Osteoblast (primary cell): ENCODE measurements at regions not wholly inside any gene's neighbourhood (a gene's known extent, or its start where the extent isn't known, plus 50 kb on each side); places are given as distances from the start of the nearest gene placed in this dataset.
"Not testable (repeated sequence)": the region's sequence is repeated elsewhere in the genome, so short reads cannot be mapped to it uniquely, and the experiment has no call there.

ENCODE experiments used
- DNase-seq: peaks from one replicate; pipeline ENCODE4 v3.0.0; 2011; ENCODE audit warnings: low spot score, mixed read lengths; ENCODE audit not compliant: insufficient read length; ENCODE audit errors: missing footprints
- H2AFZ ChIP-seq: 2 replicates; pipeline ENCODE4 v1.6.0; 2011; ENCODE audit warnings: mild to moderate bottlenecking, low read length
- H3K27ac ChIP-seq: 2 replicates; pipeline ENCODE4 v1.5.1; 2011; ENCODE audit warnings: mild to moderate bottlenecking, low read depth, low read length, moderate library complexity
- H3K27me3 ChIP-seq: 2 replicates; pipeline ENCODE4 v1.6.0; 2012; ENCODE audit warnings: mild to moderate bottlenecking, control low read depth, inconsistent platforms, low read length, moderate library complexity; ENCODE audit not compliant: insufficient read depth
- H3K36me3 ChIP-seq: 2 replicates; pipeline ENCODE4 v1.5.1; 2011; ENCODE audit warnings: mild to moderate bottlenecking, low read length, control low read depth, moderate library complexity; ENCODE audit not compliant: insufficient read depth
- H3K4me1 ChIP-seq: 2 replicates; pipeline ENCODE4 v1.5.1; 2011; ENCODE audit warnings: mild to moderate bottlenecking, low read length, control low read depth, moderate library complexity; ENCODE audit not compliant: insufficient read depth
- H3K4me2 ChIP-seq: 2 replicates; pipeline ENCODE4 v1.6.0; 2011; ENCODE audit warnings: mild to moderate bottlenecking, low read length; ENCODE audit not compliant: insufficient read depth
- H3K4me3 ChIP-seq: fragments of 200-600 bp; sonication (generic); 3 replicates; pipeline ENCODE4 v1.5.1; 2012; ENCODE audit warnings: mild to moderate bottlenecking, low read length, inconsistent platforms; ENCODE audit not compliant: insufficient read depth
- H3K79me2 ChIP-seq: 2 replicates; pipeline ENCODE4 v1.6.0; 2012; ENCODE audit warnings: mild to moderate bottlenecking, low read length, control low read depth, inconsistent platforms; ENCODE audit not compliant: insufficient read depth
- H3K9me3 ChIP-seq: 2 replicates; pipeline ENCODE4 v1.5.1; 2011; ENCODE audit warnings: low read depth, low read length, control low read depth
- H4K20me1 ChIP-seq: 2 replicates; pipeline ENCODE4 v1.6.0; 2012; ENCODE audit warnings: mild to moderate bottlenecking, low read length, control low read depth; ENCODE audit not compliant: insufficient read depth
- TF ChIP-seq, protein P1 (sequence below): IDR thresholded peaks from 2 replicates; pipeline ENCODE4 v1.5.1; 2011; ENCODE audit warnings: mild to moderate bottlenecking, low read depth, low read length, moderate library complexity; ENCODE audit errors: extremely low read depth

GRCh38 chr4:94076498-94076897, 131.2 kb upstream of the SMARCAD1 start:
- no peak for DNase-seq

GRCh38 chr4:94084155-94084554, 123.5 kb upstream of the SMARCAD1 start:
- H3K4me3 ChIP-seq: no peak overlapping the region
- no peaks in the 10 kb centered on the region for H4K20me1 ChIP-seq
- H3K36me3 ChIP-seq: no peaks in the 10 kb centered on the region
- H2AFZ ChIP-seq: no peak overlapping the region
- H3K4me1 ChIP-seq: no peaks in the 10 kb centered on the region
- no peaks in the 10 kb centered on the region for H3K79me2 ChIP-seq
- DNase-seq: no peak
- no peak overlapping the region for H3K27ac ChIP-seq
- TF ChIP-seq, protein P1, sequence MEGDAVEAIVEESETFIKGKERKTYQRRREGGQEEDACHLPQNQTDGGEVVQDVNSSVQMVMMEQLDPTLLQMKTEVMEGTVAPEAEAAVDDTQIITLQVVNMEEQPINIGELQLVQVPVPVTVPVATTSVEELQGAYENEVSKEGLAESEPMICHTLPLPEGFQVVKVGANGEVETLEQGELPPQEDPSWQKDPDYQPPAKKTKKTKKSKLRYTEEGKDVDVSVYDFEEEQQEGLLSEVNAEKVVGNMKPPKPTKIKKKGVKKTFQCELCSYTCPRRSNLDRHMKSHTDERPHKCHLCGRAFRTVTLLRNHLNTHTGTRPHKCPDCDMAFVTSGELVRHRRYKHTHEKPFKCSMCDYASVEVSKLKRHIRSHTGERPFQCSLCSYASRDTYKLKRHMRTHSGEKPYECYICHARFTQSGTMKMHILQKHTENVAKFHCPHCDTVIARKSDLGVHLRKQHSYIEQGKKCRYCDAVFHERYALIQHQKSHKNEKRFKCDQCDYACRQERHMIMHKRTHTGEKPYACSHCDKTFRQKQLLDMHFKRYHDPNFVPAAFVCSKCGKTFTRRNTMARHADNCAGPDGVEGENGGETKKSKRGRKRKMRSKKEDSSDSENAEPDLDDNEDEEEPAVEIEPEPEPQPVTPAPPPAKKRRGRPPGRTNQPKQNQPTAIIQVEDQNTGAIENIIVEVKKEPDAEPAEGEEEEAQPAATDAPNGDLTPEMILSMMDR: no peak
- no peak overlapping the region for H3K4me2 ChIP-seq
- no peaks in the 10 kb centered on the region for H3K9me3 ChIP-seq
- no peaks in the 10 kb centered on the region for H3K27me3 ChIP-seq

More at GRCh38 chr4:94076498-94076897, 131.2 kb upstream of the SMARCAD1 start:
- no peaks in the 10 kb centered on the region for H3K36me3 ChIP-seq
- H2AFZ ChIP-seq: no peak overlapping the region
- H3K4me1 ChIP-seq: no peaks in the 10 kb centered on the region
- H3K4me3 ChIP-seq: no peak overlapping the region
- H3K27me3 ChIP-seq: no peaks in the 10 kb centered on the region
- H3K9me3 ChIP-seq: no peaks in the 10 kb centered on the region
- no peak overlapping the region for H3K27ac ChIP-seq
- H4K20me1 ChIP-seq: no peaks in the 10 kb centered on the region
- TF ChIP-seq, protein P1: no peak
- H3K4me2 ChIP-seq: no peak overlapping the region
- H3K79me2 ChIP-seq: no peaks in the 10 kb centered on the region

DNA sequence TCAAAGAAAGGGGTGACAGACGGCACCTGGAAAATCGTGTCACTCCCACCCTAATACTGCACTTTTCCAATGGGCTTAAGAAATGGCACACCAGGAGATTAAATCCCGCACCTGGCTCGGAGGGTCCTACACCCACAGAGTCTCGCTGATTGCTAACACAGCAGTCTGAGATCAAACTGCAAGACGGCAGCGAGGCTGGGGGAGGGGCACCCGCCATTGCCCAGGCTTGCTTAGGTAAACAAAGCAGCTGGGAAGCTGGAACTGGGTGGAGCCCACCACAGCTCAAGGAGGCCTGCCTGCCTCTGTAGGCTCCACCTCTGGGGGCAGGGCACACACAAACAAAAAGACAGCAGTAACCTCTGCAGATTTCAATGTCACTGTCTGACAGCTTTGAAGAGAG, 108.5 kb upstream of the SMARCAD1 start:
- not testable (repeated sequence) for H3K4me2 ChIP-seq, H2AFZ ChIP-seq, H3K79me2 ChIP-seq, H3K4me1 ChIP-seq, DNase-seq, H3K9me3 ChIP-seq, H3K27ac ChIP-seq, H4K20me1 ChIP-seq, H3K27me3 ChIP-seq, H3K36me3 ChIP-seq, H3K4me3 ChIP-seq

- Histone ChIP-seq H3K79me2 (no peaks in the 10 kb centered on the region), H2AFZ (no peak overlapping the region), H3K4me2 (no peak overlapping the region), H3K9me3 (no peaks in the 10 kb centered on the region), H3K4me3 (no peak overlapping the region), H3K4me1 (no peaks in the 10 kb centered on the region), H3K36me3 (no peaks in the 10 kb centered on the region), H3K27me3 (no peaks in the 10 kb centered on the region), H4K20me1 (no peaks in the 10 kb centered on the region), H3K27ac (no peak overlapping the region)
- TF ChIP-seq, protein P1: no peak
- DNase-seq: no peak
Observed at GRCh38 chr4:94112644-94113043, 95.0 kb upstream of the SMARCAD1 start.
